22Rv1 (cell line): ENCODE measurements at regions not wholly inside any gene's neighbourhood (a gene's known extent, or its start where the extent isn't known, plus 50 kb on each side); places are given as distances from the start of the nearest gene placed in this dataset.

Source experiments
- CTCF ChIP-seq: fragments of 450-650 bp; IDR thresholded peaks from 2 replicates; pipeline ENCODE4 v1.5.1; 2017; ENCODE audit warnings: mild to moderate bottlenecking
- ZFX ChIP-seq: fragments of 450-650 bp; IDR thresholded peaks from 2 replicates; pipeline ENCODE4 v1.6.1; 2017; ENCODE audit warnings: antibody characterized with exemption, borderline replicate concordance

- TF ChIP-seq CTCF: no peak
- no peak for TF ChIP-seq ZFX
These were observed 655.1 kb downstream of the INHBA start for GRCh38 chr7:41047789-41048191.
